NOMO-1 treated with DMSO at 0.1 percent for 48 hours (cell line): ENCODE measurements at regions not wholly inside any gene's neighbourhood (a gene's known extent, or its start where the extent isn't known, plus 50 kb on each side); places are given as distances from the start of the nearest gene placed in this dataset.
A peak's percentile ranks its signal among the peaks of the same experiment; 100 is the strongest.
"Not testable (repeated sequence)": the region's sequence is repeated elsewhere in the genome, so short reads cannot be mapped to it uniquely, and the experiment has no call there.

ENCODE experiments used
- DNase-seq: peaks from one replicate; lab custom pipeline; 2025; ENCODE audit not compliant: unreplicated experiment; lab: John Stamatoyannopoulos, UW

- DNase-seq = peak; percentile 47
These were observed 1720.2 kb upstream of the SEL1L start for GRCh38 chr14:83253870-83254269.

DNA sequence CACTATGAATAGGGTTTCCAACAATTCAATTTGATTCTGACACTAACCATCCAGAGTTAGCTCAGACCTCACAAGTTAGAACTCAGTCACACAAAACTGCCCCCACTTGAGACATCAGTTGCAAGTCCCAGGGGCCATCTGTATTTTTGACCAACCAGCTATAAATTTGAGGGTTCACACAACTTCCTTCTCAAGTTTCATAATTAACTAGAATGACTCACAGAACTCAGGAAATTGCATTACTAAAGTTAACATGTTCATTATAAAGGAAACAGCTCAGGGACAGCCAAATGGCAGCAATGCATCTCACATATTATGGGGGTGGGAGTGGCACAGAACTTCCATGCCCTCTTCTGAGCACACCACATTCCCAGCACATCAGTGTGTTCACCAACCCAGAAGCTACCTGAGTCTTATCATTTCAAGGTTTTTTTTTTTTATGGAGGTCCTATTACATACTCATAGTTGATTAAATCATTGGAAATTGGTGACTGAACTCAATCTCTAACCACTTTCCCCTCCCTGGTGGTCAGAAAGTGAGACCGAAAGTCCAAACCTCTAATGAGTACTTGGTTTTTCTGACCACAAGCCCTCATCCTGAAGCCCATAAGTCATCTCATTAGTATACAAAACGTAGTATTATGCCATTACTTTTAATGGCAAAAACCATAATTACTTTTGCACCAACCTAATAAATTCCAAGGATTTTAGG, 1721.5 kb upstream of the SEL1L start:
- DNase-seq = peak; percentile 99

- peak; percentile 52 for DNase-seq
These were observed 1722.1 kb upstream of the SEL1L start for GRCh38 chr14:83255727-83256090.

DNA sequence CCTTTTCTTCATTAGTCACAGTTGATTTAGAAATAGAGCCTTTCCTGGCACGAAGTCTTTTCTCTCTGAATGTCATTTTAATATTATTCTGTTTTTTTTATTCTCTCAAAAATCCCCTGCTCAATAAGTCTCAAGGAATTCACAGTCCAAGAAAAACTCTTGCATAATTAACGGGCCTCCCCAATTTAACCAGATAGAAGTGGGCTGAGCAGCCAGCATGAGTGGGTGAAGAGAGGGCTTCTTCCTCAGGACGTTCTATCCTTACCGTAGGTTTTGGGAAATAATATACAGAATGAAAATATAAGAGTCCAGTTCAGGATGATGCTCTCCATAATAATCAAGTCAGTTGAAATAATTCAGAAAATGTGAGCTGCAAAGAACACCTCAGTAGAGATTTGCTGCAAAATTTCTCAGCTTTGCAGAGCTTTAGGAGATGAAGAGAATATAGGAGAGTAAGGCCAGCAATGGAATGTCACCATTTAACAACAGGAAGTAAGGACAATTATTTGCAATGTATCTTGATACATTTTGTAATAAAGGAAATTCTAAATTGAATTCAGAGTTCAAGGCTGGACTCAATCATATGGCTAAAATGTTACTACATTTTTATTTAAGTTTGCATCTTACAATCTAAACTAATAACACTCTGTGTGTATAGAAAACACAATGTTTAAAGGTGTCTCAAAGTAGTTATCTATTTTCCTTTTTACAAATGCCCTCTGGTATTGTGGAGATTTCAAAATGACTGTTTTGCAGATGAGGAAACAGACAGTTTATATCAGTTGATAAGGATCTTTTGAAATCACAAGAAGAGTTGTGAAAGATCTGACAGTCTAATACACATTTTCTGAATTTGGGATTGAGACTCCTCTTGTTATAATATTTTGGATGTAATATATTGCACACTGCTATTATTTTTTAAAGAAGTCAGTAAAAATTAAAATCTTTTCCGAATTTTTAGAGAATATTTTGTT, 1724.1 kb upstream of the SEL1L start:
- DNase-seq = peak; percentile 68

DNA sequence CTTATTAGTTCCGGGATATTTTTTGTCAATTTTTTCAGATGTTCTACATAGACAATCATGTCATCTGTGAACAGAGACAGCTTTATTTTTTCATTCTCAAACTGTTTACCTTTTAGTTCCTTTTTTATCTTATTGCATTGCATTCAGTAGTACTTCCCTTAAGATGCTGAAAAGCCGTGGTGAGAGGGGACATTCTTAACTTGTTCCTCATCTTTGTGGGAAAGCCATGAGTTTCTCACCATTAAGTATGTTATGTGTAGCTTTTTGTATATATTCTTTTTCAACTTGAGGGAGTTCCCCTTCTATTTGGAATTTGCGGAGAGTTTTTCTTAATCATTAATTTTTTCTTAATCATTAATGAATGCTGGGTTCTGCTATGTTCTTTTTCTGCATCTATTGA, 1727.1 kb upstream of the SEL1L start:
- peak; percentile 74 for DNase-seq

DNA sequence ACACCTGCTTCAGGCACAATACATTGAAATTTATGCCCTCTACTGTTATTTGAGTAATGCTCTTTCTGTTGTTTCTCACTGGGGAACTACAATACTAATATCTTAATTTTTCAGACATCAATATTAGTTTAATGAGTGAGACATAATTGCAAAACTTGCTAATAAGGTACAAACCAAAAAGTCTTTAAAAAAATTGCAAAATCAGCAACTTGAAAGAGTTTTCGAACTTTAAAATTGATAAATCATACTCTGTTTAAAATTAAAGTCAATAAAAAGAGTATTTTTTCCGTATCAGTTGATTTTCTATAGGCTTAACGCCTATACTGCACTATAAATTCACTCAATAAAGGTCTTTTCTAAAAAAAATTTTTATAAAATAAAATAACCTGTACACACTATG, 1735.9 kb upstream of the SEL1L start:
- no peak for DNase-seq

DNA sequence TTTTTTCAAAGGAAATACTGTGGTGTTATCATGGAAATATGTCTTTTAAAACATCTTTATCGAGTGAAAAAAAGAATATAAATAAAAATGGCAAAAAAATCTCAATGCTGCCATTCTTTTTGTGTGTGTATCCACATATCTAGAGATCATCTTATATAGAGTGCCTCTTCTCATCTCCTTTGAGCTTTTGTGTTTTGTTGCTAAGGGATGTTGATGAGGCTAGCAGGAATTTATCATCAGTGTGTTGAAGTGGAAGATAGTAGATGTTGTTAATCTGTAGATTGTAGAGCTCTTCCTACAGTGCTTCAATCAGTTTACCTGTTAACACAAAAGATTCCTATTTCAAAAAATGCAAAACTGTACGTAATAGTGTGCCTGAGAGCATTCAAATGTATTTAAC, 1738.0 kb upstream of the SEL1L start:
- no peak for DNase-seq

GRCh38 chr14:83280719-83281118, 1747.1 kb upstream of the SEL1L start:
- no peak for DNase-seq

- no peak for DNase-seq
These were observed 1749.1 kb upstream of the SEL1L start for GRCh38 chr14:83282706-83283105.

DNA sequence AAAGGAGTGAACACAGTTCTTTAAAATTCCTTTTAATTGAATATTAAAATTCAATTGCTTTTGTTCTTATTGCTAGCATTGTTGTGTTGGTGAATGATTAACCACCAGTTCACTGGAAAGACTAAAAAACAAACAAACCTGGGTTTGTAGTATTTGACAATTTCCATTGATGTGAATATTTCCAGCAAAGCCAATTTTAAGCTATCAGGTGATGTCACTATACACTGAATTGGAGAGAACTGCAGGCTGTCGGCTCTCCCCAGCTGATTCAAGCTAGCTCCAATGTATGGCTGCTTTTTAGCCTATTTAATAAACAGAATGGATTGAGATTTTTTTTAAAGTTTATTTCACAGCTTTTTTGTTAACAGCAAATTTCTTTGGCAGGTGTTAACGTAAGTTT, 1753.6 kb upstream of the SEL1L start:
- no peak for DNase-seq

DNA sequence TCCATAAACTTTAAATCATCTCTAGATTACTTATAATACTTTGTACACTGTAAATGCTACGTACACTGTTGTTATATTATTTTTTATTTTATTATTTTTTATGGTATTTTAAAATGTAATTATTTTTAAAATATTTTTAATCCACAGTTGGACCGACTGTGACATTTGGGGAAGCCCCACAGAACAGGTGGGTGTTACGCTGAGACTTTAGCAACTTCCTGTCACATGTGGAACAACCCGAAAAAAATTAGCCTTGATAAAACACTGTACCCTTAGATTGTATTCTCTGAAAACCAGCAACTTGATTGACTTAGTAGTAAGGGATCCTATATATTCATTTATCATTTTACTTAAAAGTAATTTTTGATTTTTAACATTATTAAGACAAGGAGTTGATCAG, 1755.7 kb upstream of the SEL1L start:
- no peak for DNase-seq

GRCh38 chr14:83289896-83290295, 1756.2 kb upstream of the SEL1L start:
- DNase-seq = no peak

- DNase-seq = peak; percentile 46
These were observed 1756.8 kb upstream of the SEL1L start for GRCh38 chr14:83290447-83290846.

DNA sequence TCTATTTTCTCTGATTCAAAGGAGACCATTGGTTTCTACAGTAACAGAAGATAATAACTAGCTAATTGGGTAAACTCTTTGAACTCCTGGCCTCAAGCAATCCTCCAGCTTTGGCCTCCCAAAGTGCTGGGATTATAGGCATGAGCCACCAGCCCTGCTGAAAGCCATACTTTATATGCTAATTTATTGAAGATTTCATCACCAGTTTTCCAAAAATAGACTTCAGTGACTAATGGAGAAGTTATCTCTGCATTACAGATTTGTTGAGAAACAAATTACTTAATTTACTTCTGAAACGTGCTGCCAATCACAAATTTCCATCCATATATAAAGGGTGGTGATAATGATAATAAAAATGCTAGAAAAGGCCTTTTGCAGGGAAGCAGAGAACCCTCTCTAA, 1758.1 kb upstream of the SEL1L start:
- DNase-seq = peak; percentile 45

DNA sequence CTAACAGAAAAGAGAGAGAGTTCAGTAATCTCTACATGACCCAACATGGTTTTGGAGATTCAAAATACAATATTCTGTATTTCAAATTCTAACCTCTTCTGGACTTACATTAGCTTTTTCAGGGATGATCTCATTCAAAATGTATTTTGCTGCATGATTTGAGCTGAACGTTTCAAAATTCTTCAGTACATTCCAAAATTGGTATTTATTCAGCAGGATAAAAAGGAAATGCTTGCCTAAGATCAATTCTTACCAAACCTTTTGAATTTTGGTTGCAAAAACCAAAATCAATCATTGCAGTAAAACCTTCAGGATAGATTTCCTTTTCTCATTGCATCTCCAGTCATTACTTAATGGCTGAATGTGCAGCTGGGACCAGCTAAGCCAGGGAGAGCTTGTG, 1761.3 kb upstream of the SEL1L start:
- DNase-seq = no peak

DNA sequence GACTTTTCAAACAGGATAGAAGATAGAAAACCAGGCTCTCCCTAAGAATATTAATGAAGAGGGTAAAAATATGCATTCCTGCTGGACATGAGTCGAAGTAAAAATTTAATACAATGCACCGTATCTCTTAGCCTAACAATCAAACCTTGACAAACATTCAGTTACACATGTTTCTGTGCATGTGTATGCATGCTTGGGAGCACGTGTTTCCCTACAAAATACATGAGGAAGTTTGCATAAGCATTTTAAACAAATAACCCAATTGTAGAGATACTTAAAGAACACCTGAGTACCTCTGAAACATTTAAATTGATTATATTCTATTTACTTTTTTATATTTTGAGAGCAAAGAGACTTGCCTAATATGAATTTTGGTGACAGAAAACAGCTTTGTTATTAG, 1763.7 kb upstream of the SEL1L start:
- no peak for DNase-seq

DNA sequence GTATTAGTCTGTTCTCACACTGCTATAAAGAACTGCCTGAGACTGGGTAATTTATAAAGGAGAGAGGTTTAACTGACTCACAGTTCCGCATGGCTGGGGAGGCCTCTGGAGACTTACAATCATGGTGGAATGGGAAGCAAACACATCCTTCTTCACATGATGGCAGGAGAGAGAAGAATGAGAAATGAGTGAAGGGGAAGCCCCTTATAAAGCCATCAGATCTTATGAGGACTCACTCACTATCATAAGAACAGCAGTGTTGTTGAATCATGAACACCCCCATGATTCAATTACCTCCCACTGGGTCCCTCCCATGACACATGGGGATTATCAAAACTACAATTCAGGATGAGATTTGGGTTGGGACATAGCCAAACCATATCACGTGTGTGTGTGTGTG, 1764.4 kb upstream of the SEL1L start:
- DNase-seq = not testable (repeated sequence)

GRCh38 chr14:83300476-83301064, 1766.9 kb upstream of the SEL1L start:
- DNase-seq = peak; percentile 57

DNA sequence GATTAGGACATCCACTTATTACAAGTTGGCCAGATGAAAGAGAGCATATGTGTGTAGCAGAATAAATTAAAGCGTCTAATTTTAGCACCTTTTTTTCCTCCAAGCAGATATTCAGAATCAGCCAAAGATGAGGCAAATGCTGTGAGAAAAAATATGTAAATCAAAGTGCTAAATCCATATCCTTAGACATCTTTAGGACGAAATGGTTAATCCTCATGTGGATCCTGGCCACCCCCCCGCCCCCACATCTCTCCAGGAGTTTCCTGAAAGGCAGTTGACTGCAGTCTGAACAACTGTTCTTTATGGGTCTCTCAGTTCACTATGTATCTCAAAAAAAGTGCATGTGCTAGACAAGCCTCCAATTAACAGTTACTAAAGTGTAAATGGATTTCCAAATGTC, 1768.1 kb upstream of the SEL1L start:
- DNase-seq = no peak

GRCh38 chr14:83309211-83309610, 1775.6 kb upstream of the SEL1L start:
- DNase-seq = no peak

- DNase-seq = no peak
These were observed 1776.2 kb upstream of the SEL1L start for GRCh38 chr14:83309833-83310232.

GRCh38 chr14:83312511-83312910, 1778.9 kb upstream of the SEL1L start:
- DNase-seq = no peak
